ENCODE measurements at regions not wholly inside any gene's neighbourhood (a gene's known extent, or its start where the extent isn't known, plus 50 kb on each side); places are given as distances from the start of the nearest gene placed in this dataset.

- intact Hi-C loops (cut with micrococcal nuclease; ENCODE audit: unreplicated experiment), result no loop called here
- ChIA-PET CTCF (no interaction called here), POLR2A (no interaction called here)
- DNase-seq (ENCODE audit: low read depth, low spot score) (no peak), ATAC-seq (no peak)
- Histone ChIP-seq H3K36me3 (ENCODE audit: control insufficient read depth, insufficient read depth, low read length) (no peaks in the 10 kb centered on the region), H3K9me3 (ENCODE audit: control insufficient read depth, insufficient read depth, low read depth, low read length) (no peaks in the 10 kb centered on the region), H3K27ac (ENCODE audit: low read length) (no peak overlapping the region), H3K4me3 (ENCODE audit: low read depth in 2 of 2, low read length in 2 of 2) (no peak overlapping the region), H3K4me1 (ENCODE audit: control insufficient read depth, insufficient read depth, low read length) (no peaks in the 10 kb centered on the region), H3K27me3 (ENCODE audit: control insufficient read depth, insufficient read depth, low read length) (no peaks in the 10 kb centered on the region)
- TF ChIP-seq POLR2AphosphoS5 (IDR thresholded peaks at IDR 0.05; ENCODE audit: low read depth, low read length) (no peak), SIN3A (IDR thresholded peaks at IDR 0.05; ENCODE audit: borderline replicate concordance, insufficient read depth, low read depth, low read length) (no peak), REST (IDR thresholded peaks at IDR 0.05; ENCODE audit: insufficient read depth in 1 of 2, low read depth in 2 of 2, low read length in 1 of 2) (no peak), CTCF (IDR thresholded peaks at IDR 0.05) (no peak), TCF7L2 (IDR thresholded peaks at IDR 0.05; ENCODE audit: low read depth, low read length) (no peak)
- in situ Hi-C loops (cut with HindIII; ENCODE audit: low pct_unique_long_range_greater_than_20kb, low sequenced_read_pairs), result no loop called here
- BruUV-seq (replicated peaks), result no TSS peak
Measured at GRCh38 chr2:113812204-113812603, 55.8 kb upstream of the SLC35F5 start.

GRCh38 chr2:113809076-113809736 lies 52.8 kb upstream of the SLC35F5 start:
- no peak for ATAC-seq
- Histone ChIP-seq H3K27me3 (ENCODE audit: control insufficient read depth, insufficient read depth, low read length) (no peaks in the 10 kb centered on the region), H3K27ac (ENCODE audit: low read length) (0 out of 2 replicates have a peak overlapping the region, but pooled peaks have one; percentile 27), H3K4me1 (ENCODE audit: control insufficient read depth, insufficient read depth, low read length) (0 out of 2 replicates have a peak, but pooled peaks cover 2% of the 10 kb centered on the region), H3K36me3 (ENCODE audit: control insufficient read depth, insufficient read depth, low read length) (no peaks in the 10 kb centered on the region), H3K4me3 (ENCODE audit: low read depth in 2 of 2, low read length in 2 of 2) (no peak overlapping the region), H3K9me3 (ENCODE audit: control insufficient read depth, insufficient read depth, low read depth, low read length) (no peaks in the 10 kb centered on the region)
- in situ Hi-C loops (cut with HindIII; ENCODE audit: low pct_unique_long_range_greater_than_20kb, low sequenced_read_pairs), result no loop called here
- no TSS peak for BruUV-seq (replicated peaks)
- no peak for DNase-seq (ENCODE audit: low read depth, low spot score)
- TF ChIP-seq REST (IDR thresholded peaks at IDR 0.05; ENCODE audit: insufficient read depth in 1 of 2, low read depth in 2 of 2, low read length in 1 of 2) (no peak), CTCF (IDR thresholded peaks at IDR 0.05) (no peak), POLR2AphosphoS5 (IDR thresholded peaks at IDR 0.05; ENCODE audit: low read depth, low read length) (no peak), TCF7L2 (IDR thresholded peaks at IDR 0.05; ENCODE audit: low read depth, low read length) (no peak), SIN3A (IDR thresholded peaks at IDR 0.05; ENCODE audit: borderline replicate concordance, insufficient read depth, low read depth, low read length) (no peak)
- intact Hi-C loops (cut with micrococcal nuclease; ENCODE audit: unreplicated experiment), result no loop called here
- ChIA-PET CTCF (no interaction called here), POLR2A (interaction anchor here (0.6 kb wide), 1 partner anchor 368 kb away, joined by 3 read pairs; no protein-coding TSS in a partner anchor)
